Fibroblast of lung (primary cell): ENCODE measurements at regions not wholly inside any gene's neighbourhood (a gene's known extent, or its start where the extent isn't known, plus 50 kb on each side); places are given as distances from the start of the nearest gene placed in this dataset.

Source experiments
- CTCF ChIP-seq, 2 donors: IDR thresholded peaks in 1 of 2; conservative IDR thresholded peaks in 1 of 2; 1 replicate in 1 of 2; 2 replicates in 1 of 2; pipeline ENCODE4 v1.5.1; 2011 to 2012; ENCODE audit warnings: low read length in 2 of 2, control low read depth in 1 of 2, inconsistent platforms in 1 of 2, low read depth in 1 of 2, mild to moderate bottlenecking in 1 of 2
- EZH2 ChIP-seq: IDR thresholded peaks from 2 replicates; pipeline ENCODE4 v1.5.1; 2012; ENCODE audit warnings: low read length, control low read depth, mild to moderate bottlenecking; ENCODE audit errors: missing control alignments

DNA sequence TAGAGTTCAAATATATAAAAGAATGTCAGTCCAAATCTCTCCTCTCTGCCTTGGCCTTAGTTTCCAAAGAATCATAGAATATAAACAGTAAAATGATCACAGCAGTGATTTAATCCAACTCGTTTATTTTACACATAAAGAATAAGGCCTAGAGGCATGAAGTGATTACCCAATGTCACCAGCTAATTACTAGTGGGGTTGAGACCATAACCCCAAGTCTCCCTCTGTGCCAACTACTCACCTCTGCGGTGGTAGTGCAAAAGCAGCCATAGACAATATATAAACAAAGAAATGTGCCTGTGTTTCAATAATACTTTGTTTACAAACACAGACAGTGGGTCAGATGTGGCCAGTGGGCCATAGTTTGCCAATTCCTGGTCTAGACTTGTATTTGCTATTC lies 96.6 kb upstream of the FAT3 start:
- TF ChIP-seq EZH2: no peak
- no peak for TF ChIP-seq CTCF (conservative IDR thresholded peaks at IDR 0.05 in 1 of 2, IDR thresholded peaks at IDR 0.05 in 1 of 2; ENCODE audit: low read depth in 1 of 2, low read length in 2 of 2)
